MCF 10A (cell line): ENCODE measurements at regions not wholly inside any gene's neighbourhood (a gene's known extent, or its start where the extent isn't known, plus 50 kb on each side); places are given as distances from the start of the nearest gene placed in this dataset.
A peak's percentile ranks its signal among the peaks of the same experiment; 100 is the strongest.
"Not testable (repeated sequence)": the region's sequence is repeated elsewhere in the genome, so short reads cannot be mapped to it uniquely, and the experiment has no call there.

Source experiments
- BruUV-seq: library from RNA; stranded (reverse); fragments of 400-500 nt; replicated peaks from 2 replicates; lab custom pipeline; 2021; lab: Mats Ljungman, UMichigan
- CTCF ChIA-PET: fragments of 300-600 bp; sonication (Branson Sonifier 250); formaldehyde crosslinking; extraction: SDS; loops from one replicate; lab custom pipeline; 2021; ENCODE audit warnings: antibody characterized with exemption, inconsistent platforms; lab: Yijun Ruan, JAX
- POLR2A ChIA-PET: fragments of 300-600, 350-650 bp; sonication (Branson Sonifier 250); formaldehyde crosslinking; extraction: SDS; loops from one replicate; lab custom pipeline; 2020; ENCODE audit warnings: antibody characterized with exemption, inconsistent platforms; lab: Yijun Ruan, JAX
- DNase-seq: peaks from one replicate; pipeline ENCODE4 v3.0.0-alpha.2; 2018; ENCODE audit not compliant: unreplicated experiment
- H3K27ac Mint-ChIP-seq: one replicate; pipeline ENCODE4 v1.8.0; 2022; ENCODE audit warnings: mild to moderate bottlenecking, low read depth, mixed read lengths; ENCODE audit not compliant: unreplicated experiment
- H3K27me3 Mint-ChIP-seq: one replicate; pipeline ENCODE4 v1.8.0; 2022; ENCODE audit warnings: mixed read lengths; ENCODE audit not compliant: insufficient read depth, unreplicated experiment
- H3K36me3 Mint-ChIP-seq: one replicate; pipeline ENCODE4 v1.8.0; 2022; ENCODE audit warnings: mild to moderate bottlenecking, moderate library complexity, mixed read lengths; ENCODE audit not compliant: insufficient read depth, unreplicated experiment
- H3K4me1 Mint-ChIP-seq: one replicate; pipeline ENCODE4 v1.8.0; 2022; ENCODE audit warnings: mixed read lengths; ENCODE audit not compliant: insufficient read depth, unreplicated experiment
- H3K4me3 Mint-ChIP-seq: one replicate; pipeline ENCODE4 v1.8.0; 2022; ENCODE audit warnings: mild to moderate bottlenecking, moderate library complexity, mixed read lengths; ENCODE audit not compliant: unreplicated experiment
- H3K9me3 Mint-ChIP-seq: one replicate; pipeline ENCODE4 v1.8.0; 2022; ENCODE audit warnings: mixed read lengths; ENCODE audit not compliant: unreplicated experiment
- intact Hi-C: fragments of 100-400 bp; cut with micrococcal nuclease; formaldehyde crosslinking; loops from 2 replicates; pipeline ENCODE4 v1.14.1; 2022
- TF ChIP-seq, protein P1 (sequence below): fragments of 200-600 bp; IDR thresholded peaks from one replicate; pipeline ENCODE4 v1.8.0; 2022; ENCODE audit warnings: antibody characterized with exemption, mild to moderate bottlenecking; ENCODE audit not compliant: unreplicated experiment

DNA sequence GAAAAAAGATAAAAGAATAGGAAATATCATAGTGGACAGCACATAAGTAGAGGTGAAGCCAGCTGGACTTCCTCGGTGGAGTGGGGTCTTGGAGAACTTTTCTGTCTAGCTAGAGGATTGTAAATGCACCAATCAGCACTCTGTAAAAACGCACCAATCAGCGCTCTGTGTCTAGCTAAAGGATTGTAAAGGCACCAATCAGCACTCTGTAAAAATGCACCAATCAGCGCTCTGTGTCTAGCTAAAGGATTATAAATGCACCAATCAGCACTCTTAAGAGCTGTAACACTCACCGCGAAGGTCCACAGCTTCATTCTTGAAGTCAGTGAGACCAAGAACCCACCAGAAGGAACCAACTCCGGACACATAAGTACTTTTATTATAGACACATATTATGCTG lies 91.8 kb upstream of the IKBKE start:
- CTCF ChIA-PET, H3K27me3 Mint-ChIP-seq, BruUV-seq, H3K9me3 Mint-ChIP-seq, DNase-seq, H3K4me3 Mint-ChIP-seq, H3K27ac Mint-ChIP-seq, intact Hi-C loops, H3K36me3 Mint-ChIP-seq, POLR2A ChIA-PET: not testable (repeated sequence)
- H3K4me1 Mint-ChIP-seq, result peaks cover 11% of the 10 kb centered on the region

DNA sequence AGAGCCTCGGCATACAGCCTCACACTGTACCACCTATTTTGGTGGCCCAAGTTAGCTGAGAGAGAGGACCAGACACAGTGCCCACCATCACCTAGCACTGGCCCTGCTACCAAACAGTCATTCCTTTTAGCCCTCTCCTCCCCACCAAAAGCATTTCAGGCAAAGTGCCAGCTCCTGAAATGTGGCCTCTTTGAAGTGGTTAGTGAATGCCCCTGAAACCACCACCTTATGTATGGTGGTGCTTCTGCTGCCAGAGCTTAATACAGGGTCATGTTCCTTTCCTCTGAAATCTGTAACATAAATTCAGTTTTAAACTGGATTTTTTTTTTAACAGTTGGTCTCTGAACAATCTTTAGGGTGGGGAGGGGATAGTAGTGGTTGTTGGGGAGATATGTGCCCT lies 91.0 kb upstream of the IKBKE start:
- intact Hi-C loops, DNase-seq, H3K27me3 Mint-ChIP-seq, H3K27ac Mint-ChIP-seq, BruUV-seq, CTCF ChIA-PET, H3K36me3 Mint-ChIP-seq, POLR2A ChIA-PET, H3K4me3 Mint-ChIP-seq, H3K4me1 Mint-ChIP-seq, H3K9me3 Mint-ChIP-seq: not testable (repeated sequence)

DNA sequence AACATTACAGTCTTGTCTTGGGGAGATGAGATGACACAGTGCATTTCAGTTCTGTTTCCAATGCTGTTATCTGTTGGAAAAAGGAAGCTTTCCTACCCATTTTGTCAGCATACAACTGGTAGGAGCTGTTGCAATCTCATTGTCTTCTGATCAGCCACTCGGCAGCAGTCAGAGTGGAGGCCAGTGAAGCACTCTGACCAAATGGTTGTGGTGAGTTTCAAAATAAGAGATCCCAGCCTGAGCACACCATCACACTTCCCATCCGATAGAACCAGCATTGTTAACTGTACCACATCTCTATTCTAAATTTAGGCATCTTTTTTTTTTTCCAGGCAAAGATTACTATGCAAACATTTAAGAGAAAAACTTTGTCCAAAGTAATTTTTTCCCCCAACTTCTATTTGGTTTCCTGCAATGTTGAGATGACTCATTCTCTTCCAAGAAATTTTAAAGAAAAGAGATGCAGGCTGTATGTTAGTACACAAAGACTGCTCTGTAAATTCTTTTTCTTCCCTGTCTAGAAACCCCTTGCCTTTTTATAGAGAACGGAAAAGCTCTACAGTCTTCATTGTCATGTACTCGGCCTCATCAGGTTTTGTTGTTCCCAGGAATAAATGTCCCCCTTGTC lies 90.0 kb upstream of the IKBKE start:
- H3K9me3 Mint-ChIP-seq, H3K27me3 Mint-ChIP-seq, POLR2A ChIA-PET, H3K27ac Mint-ChIP-seq, H3K4me1 Mint-ChIP-seq, H3K36me3 Mint-ChIP-seq, intact Hi-C loops, BruUV-seq, H3K4me3 Mint-ChIP-seq, CTCF ChIA-PET: not testable (repeated sequence)
- peak; percentile 40 for DNase-seq

DNA sequence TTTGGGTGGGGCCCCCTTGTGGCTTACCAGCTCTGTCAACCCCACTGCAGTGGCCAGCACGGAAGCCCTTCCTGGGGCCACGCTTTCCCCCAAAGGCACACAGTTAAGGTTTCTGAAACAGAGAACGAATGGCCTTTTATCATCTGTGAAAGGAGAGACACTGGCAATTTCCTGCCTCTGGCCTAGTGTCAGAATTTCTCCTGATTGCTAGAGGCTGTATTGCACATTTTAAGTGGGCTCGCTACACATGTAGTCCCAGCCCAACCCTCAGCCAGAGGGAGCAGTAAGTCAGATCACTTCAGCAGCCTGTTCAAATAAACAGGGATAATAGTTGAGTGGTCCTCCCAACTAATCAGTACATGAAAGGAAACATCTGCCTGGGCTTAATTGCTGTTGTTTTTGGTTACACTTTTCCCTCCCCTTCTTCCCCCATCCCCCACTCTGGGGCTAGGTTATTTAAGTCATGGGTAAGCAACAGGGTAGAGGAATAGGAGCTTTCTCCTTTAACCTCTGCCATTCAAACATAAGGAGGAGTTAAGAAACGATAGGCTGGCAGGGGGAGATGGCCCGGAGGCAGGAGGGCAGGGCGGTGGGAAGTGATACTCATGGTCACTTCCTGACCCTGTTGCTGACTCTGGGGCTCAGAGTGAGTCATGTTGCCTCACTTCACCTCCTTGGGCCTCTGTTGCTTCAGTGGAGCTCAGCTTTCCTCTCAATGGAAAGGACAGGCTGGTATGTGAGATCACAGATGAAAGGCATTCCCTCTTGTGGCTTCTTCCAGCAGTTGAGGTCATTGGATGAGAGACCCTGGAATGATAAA lies 89.3 kb upstream of the IKBKE start:
- H3K4me1 Mint-ChIP-seq, POLR2A ChIA-PET, H3K4me3 Mint-ChIP-seq, BruUV-seq, H3K36me3 Mint-ChIP-seq, H3K27ac Mint-ChIP-seq, CTCF ChIA-PET, H3K9me3 Mint-ChIP-seq, intact Hi-C loops, H3K27me3 Mint-ChIP-seq: not testable (repeated sequence)
- DNase-seq, result peak; percentile 25

DNA sequence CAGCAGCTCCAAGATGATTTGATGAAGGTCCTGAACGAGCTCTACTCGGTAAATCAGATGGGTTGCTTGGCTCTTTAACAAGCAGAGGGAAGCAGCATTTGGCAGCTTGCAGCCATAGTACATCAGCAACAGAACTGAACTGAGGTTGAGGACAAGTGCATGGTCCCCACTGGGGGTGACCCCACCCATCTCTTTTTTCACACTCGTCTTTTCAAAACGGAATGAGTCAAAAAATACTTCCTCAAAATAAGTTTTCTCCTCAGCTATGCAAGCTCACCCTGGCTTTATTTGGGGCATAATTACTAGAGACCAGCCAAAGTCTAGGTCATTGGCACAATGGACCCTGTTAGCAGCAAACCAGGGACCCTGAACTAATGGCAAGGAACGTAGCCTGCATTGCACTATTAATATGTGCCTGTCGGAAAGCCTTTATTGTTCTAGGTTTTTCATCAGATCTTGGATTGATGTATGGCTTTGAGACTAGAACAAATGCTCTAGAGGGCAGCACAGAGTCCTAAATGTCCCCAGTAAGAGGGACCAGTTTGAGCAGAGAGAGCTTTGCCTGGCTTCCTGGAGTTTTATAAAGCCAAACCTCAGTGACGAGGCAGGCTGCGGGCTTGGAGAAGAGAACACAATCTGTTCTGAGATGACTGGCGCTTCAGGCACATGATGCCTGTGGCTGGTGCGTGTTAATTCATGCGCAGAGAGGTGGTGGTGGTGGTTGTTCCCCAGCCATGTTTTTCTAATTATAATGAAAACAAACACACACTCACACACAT lies 86.1 kb upstream of the IKBKE start:
- not testable (repeated sequence) for H3K27ac Mint-ChIP-seq, BruUV-seq, H3K27me3 Mint-ChIP-seq

DNA sequence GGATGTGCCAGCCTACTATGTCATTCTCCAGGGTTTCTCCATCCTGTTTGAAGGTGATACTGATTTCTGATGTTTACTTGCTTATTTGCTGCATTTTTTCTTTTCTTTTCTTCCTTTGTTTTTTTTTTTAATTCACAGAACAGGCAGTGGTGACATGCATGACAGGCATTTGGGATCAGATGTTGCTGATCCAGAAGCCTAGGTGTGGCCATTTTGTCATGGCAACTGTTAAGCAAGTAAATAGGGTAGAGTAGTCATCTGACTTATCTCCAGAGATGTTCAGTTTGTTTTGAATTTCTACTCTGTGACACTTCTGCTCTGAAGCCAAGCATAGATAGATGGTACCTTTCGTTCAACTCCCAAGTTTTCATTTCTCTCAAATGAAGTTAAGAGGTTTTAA lies 85.4 kb upstream of the IKBKE start:
- H3K9me3 Mint-ChIP-seq, H3K27me3 Mint-ChIP-seq, H3K36me3 Mint-ChIP-seq, H3K4me1 Mint-ChIP-seq, CTCF ChIA-PET, POLR2A ChIA-PET, H3K27ac Mint-ChIP-seq, intact Hi-C loops, DNase-seq, H3K4me3 Mint-ChIP-seq, BruUV-seq: not testable (repeated sequence)

More for the DNA sequence above, 86.1 kb upstream of the IKBKE start:
- H3K4me1 Mint-ChIP-seq, POLR2A ChIA-PET, intact Hi-C loops, CTCF ChIA-PET, H3K9me3 Mint-ChIP-seq, H3K4me3 Mint-ChIP-seq, H3K36me3 Mint-ChIP-seq: not testable (repeated sequence)
- DNase-seq, result peak; percentile 70
- TF ChIP-seq, protein P1, sequence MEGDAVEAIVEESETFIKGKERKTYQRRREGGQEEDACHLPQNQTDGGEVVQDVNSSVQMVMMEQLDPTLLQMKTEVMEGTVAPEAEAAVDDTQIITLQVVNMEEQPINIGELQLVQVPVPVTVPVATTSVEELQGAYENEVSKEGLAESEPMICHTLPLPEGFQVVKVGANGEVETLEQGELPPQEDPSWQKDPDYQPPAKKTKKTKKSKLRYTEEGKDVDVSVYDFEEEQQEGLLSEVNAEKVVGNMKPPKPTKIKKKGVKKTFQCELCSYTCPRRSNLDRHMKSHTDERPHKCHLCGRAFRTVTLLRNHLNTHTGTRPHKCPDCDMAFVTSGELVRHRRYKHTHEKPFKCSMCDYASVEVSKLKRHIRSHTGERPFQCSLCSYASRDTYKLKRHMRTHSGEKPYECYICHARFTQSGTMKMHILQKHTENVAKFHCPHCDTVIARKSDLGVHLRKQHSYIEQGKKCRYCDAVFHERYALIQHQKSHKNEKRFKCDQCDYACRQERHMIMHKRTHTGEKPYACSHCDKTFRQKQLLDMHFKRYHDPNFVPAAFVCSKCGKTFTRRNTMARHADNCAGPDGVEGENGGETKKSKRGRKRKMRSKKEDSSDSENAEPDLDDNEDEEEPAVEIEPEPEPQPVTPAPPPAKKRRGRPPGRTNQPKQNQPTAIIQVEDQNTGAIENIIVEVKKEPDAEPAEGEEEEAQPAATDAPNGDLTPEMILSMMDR, result peak; percentile 33

DNA sequence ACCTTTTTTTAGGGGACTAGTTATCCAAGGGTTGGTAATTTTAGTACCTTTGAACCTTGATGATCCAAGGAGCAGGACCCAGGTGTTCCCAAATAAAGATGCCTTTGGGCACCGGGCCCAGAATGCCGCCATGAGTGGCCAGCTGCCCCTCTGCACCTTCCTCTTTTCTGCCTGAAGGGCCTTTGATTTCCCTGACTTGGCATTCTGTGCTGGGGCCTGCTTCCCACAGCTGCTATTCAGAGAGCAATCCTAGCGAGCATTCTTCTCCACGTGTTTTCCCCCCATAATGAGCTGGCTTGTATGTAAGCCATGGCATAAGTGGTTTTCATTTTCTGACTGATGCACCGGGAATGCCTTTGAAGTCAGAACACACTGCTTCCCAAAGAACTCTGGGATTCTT lies 82.6 kb upstream of the IKBKE start:
- H3K4me3 Mint-ChIP-seq, BruUV-seq, CTCF ChIA-PET, H3K27me3 Mint-ChIP-seq, H3K9me3 Mint-ChIP-seq, POLR2A ChIA-PET, H3K4me1 Mint-ChIP-seq, DNase-seq, H3K27ac Mint-ChIP-seq, H3K36me3 Mint-ChIP-seq, intact Hi-C loops: not testable (repeated sequence)

DNA sequence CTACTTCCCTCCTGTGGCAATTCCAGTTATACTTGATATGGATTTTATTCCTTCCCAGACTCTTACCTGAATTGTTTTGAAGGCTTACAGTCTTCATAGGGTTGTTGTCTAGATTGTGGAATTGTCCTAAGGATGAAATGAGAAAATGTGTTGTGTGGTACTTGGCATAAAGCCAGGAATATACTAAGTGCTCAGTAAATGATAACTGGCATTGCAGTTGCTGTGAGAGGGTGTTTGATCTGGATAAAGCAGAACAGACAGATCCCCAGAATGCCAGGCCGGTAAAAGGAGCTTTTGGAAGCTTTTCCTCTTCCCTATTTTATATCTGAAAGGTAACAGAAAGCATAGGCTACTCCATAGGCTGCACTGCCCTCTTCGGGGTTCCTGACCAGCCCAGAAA lies 78.4 kb upstream of the IKBKE start:
- POLR2A ChIA-PET, intact Hi-C loops, BruUV-seq, DNase-seq, H3K27me3 Mint-ChIP-seq, H3K36me3 Mint-ChIP-seq, H3K27ac Mint-ChIP-seq, H3K4me3 Mint-ChIP-seq, CTCF ChIA-PET, H3K9me3 Mint-ChIP-seq, H3K4me1 Mint-ChIP-seq: not testable (repeated sequence)
